Cerebellar cortex (tissue), 1 donor: ENCODE measurements at regions not wholly inside any gene's neighbourhood (a gene's known extent, or its start where the extent isn't known, plus 50 kb on each side); places are given as distances from the start of the nearest gene placed in this dataset.
"Not testable (repeated sequence)": the region's sequence is repeated elsewhere in the genome, so short reads cannot be mapped to it uniquely, and the experiment has no call there.

ENCODE experiments used
- DNase-seq: peaks from one replicate; pipeline ENCODE4 v3.0.0-alpha.2; 2015; ENCODE audit warnings: low spot score

DNA sequence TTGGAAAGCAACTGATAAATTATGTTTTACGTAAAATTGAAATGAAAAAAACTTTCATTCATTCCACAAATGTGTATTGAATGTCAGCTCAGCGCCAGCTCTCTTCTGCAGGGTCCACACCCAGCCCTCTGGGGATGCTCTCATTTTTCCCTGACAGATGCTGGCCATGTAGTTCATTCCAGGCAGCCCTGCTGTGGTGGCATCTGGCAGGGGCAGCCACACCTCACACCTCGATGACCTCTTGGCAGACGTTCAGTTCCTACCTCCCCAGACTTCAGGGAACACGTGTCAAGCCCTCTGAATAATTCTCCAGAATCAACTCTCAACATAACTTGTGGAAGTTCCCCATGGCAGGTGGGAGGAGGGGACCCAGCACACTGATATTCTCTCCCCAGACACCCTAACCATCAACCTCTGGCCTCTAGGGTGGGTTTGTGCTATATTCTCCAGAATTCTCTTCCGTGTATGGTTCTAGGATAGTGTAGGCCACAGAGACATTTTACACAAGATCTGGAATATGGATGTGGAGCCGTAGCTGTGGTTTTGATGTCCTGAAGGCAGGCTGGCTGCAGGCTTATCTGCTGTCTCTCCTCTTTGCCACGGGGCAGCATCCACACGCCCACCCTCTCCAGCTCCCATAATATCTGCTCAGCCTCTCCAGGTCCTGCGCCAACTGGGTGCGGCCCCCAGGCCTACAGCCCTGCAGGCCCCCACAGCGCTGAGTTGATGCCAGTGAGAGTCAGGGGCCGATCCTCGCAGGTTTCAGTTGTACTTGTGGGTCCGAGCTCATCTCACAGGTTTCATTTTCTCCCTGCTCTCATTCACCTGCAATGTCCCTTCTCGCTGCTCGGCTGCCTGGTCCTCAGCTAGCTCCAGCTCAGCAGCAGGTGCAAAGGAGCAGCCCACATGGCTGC lies 175.8 kb upstream of the ARID1B start:
- no peak for DNase-seq

DNA sequence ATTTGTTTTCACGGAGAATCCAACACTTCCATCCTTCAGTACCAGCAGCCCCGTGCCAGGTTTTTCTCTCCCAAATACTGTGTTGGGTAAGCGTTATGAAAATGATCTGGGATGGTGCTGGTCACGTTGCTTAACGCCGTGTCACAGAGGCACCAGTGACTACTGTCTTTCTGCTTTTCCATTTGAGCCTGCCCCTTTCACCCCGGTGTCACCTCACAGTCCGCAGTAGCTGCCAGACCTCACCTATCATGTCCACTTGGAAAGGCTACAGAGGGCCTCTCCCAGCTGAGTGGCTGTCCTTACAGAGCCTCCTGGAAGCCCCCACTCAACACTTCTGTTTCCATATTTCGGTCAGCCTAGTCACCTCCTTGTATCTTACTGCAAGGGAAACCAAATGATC lies 176.5 kb upstream of the ARID1B start:
- no peak for DNase-seq

DNA sequence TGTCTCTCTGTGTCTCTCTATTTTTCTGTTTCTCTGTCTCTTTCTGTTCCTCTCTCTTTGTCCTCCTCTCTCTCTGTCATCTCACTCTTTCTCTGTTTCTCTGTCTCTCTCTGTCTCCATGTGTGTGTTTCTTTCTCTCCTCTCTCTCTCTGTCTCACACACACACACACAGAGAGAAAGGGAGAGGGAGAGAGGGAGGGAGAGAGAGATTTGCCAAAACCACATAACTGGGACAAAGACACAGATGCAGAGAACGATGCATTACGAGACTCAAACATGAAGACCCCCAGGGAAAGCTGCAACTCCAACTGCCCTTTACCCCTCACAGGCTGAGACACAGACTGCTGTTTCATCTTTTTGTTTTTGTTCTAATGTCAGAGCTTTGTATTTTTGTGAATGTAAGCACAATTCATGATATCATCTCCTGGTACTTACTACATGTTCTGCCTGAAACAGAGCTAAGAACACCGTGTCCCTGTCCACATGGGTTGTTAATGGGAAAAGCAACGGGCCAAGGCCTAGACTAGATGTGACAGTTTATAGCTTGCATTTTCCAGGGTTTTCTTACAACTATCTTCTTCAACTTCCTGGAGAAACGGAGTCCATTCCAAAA lies 177.1 kb upstream of the ARID1B start:
- DNase-seq = peak; percentile 22

DNA sequence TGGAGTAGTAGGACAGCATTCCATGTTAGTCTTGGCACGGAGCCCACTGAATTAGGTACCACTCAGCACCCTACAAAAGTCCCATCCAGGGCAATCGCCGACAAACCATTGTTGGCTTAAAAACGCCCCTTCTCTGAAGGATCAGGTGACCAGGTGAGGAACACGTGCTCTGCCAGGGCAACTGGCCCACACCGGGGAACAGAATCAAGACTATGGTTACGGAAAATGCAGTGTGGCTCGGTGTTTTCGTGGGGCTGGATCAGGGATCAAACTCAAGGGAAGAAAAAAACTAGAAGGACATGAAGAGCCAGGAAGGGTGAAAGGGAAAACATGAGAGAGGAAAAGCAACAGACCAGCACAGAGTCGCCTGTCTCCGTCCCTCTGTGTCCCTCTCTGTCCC lies 177.8 kb upstream of the ARID1B start:
- no peak for DNase-seq

DNA sequence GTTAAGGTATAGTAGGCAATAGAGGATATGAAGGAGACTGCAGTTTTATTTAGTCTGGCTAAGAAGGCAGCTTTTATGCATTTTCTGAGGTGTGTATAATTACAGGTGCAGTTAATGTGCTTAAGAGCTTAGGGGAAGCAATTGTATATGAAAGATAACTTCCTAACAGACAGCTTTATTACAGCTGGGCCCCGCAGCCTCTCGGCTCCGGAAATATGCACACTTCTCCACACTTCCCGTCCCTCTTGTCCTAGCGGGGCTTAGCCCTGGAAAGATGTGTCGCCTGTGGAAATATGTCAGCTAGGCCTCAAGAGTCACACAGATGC lies 178.4 kb upstream of the ARID1B start:
- no peak for DNase-seq

DNA sequence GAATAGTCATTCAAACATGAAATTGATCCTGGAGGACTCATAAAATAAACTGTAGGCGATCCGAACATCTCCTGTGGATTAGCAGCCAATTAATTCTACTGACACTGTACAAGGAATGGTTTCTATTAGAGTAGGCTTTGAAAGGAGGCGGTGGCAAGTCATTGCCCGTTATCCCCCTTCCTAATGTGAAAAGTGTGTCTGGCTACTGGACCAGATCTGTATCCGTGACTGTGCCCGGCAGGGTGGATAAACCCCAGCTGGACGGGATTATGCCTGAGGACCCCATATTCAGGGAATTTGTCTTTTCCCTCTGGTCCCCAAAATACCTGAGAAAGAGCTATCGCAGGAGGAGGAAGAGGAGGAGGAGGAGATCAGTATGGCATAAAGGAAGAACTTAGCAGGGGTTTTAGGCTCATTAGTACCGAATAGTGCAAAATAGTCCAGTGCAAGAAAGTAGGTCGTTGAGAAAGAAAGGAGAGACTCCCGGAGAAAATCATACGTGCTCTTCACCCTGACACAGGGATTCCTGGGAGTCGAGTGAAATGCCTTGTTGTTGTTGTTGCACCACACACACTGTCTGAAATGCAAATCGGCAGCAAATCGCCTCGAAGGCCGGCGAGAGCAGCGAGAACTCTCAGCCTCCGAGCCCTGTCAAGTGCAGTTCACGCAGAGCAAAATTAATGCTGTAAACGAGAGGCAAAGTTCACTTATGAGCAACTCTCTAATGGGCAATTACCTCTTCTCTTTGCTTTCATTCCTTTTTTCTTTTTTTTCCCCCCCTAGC lies 178.9 kb upstream of the ARID1B start:
- DNase-seq = no peak

DNA sequence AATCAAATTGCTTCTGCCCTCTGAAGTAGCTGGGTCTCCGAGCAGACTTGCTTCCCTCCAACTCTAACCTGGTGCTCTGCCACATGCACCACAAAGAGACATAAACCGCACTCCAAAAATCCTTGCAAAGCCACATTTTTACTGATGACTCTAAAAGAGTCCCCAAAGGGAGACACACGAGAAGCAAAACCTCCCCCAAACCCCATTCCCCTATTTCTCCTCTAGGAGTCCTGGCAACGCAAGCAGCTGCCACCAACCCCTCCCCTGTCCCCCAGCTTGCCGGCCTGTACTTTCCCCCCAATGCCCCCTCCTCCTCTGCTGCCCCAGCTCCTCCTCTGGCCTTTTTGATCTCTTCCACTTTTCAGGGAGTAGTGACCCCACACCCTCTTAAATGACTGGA lies 180.1 kb upstream of the ARID1B start:
- no peak for DNase-seq

DNA sequence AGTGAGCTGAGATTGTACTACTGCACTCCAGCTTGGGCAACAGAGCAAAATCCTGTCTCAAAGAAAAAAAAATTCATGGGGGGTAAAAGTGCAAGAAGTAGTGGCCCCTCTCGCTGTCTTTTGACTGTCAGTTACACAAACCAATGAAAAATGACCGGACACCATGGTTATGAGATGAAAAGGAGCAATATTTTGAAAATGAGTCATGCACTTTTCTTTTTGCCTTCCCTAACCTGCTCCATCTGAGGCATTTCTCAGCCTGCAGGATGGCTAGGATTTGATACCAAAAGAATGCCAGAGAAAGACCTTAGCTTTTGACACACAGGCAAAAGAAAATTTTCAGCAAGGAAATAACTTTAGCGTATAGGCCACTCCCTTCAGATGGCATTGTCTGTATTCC lies 181.7 kb upstream of the ARID1B start:
- no peak for DNase-seq

DNA sequence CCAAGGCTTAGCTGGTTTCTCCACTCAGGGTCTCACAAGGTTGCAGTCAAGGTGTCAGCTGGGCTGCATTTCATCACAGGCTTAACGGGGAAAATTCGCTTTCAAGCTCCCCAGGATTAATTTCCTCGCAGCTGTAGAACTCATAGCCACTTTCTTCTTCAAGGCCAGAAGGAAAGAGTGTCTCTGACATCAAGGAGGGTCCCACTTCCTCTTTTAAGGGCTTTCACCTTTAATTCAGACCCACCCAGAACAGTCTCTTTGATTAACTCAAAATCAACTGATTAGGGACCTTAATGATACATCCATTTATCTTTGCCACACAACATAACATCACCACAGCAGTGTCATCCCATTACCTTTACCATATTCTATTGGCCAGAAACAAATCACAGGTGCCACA lies 183.3 kb upstream of the ARID1B start:
- DNase-seq = no peak

DNA sequence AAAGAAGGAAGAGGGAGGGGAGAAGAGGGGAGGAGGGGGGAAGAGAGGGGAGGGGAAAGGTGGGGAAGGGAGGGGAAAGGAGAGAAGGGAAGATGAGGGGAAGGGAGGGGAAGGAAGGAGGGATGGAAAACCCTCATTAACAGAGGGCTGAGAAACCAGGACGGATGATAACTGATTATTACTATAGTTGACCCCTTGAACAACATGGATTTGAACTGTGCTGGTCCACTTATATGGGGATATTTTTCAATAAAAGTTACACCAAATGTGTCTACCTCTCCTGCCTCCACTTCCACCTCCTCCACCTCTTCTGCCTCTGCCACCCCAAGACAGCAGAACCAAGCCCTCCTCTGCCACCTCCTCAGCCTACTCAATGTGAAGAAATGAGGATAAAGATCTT lies 184.1 kb upstream of the ARID1B start:
- no peak for DNase-seq

DNA sequence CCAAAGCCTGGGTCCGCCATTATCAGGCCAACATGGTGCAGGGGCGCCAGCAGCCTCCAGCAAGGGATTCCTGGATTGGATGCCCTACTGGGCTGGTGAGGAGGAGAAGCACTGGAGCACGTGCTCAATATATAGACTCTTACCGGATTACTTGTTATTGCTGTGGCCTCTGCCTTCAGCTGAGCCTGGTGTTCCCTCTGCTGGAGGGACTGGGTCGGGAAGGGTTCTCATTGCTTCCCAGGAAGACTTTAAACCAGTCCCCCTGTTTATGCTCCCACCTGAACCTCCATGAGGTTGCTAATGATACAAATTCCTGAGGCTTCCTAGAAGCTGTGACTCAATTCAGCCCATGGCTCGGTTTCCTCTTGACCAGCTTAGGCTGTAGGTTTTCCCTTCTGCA lies 186.7 kb upstream of the ARID1B start:
- no peak for DNase-seq

DNA sequence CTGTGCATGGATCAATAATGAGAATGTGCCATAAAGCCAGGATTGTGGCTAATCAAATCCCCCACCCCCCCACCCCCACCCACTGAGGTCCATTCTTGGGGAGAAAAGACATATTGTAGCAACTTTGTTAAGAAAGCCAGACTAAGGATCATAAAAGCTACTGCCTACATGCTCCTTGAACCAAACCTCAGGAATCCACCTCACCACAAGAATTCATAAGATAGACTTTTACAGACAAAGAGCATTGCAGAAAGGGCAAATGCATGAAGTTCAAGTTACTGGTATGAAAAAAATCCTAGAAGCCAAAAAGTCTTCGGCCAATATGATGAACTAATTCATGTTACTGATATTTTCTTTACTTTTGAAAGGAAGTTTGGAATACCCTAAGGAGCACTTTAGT lies 187.9 kb upstream of the ARID1B start:
- DNase-seq = no peak

DNA sequence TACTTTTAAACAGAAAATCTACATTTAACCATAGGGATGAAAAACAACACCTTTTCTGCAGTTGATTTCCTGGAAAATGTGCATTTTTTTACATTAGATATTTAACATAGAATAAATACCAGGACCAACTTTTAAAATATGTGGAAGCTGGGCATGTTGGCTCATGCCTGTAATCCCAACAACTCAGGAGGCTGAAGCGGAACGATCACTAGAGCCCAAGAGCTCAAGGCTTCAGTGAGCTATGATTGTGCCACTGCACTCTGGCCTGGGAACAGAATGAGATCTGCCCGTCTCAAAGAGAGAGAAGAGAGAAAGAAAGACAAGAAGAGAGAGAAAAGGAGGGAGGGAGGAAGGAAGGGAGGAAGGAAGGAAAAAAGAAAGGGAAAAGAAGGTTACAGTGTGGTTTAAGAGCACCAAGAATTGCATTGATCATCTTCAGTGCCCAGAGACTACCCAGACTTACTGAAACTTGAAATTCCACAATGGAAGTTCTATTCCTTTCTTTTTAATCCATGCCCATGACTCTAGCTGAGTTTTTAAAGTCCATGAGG lies 189.4 kb upstream of the ARID1B start:
- no peak for DNase-seq

DNA sequence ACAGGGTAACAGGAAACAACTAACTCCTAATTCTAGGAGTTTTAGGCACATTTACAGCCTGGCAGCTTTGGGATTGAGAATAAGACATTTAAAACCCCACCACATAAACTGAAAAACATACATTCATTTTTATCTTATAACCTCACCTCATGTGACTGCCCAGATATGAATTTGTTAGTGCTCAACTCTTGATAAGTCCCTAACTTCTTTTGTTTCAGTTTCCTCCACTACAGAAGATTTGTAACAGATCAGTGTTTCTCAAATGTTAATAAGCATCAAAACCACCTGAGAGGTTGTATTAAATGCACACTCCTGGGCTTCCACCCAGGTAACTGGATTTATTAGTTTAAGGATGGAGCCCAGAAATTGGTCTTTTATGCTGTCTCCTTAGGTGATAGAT lies 190.1 kb upstream of the ARID1B start:
- DNase-seq = no peak

DNA sequence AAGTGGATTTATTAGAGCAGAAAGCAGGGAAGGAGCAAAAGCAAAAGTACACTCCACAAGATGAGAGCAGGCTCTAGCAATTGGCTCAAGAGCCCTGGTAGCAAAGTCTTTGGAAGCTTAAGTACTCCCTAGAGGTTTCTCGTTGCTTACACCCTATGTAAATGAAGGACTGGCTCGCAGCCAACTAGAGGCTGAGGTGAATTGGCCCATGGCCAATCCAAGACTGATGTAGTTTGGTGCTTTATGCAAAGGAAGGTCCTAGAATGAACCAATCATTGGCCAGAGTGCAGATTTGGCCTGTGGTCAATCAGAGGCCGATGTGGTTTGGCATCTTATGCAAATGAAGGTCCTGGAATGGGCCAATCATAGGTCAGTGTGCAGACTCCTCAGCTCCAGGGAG lies 191.3 kb upstream of the ARID1B start:
- no peak for DNase-seq

DNA sequence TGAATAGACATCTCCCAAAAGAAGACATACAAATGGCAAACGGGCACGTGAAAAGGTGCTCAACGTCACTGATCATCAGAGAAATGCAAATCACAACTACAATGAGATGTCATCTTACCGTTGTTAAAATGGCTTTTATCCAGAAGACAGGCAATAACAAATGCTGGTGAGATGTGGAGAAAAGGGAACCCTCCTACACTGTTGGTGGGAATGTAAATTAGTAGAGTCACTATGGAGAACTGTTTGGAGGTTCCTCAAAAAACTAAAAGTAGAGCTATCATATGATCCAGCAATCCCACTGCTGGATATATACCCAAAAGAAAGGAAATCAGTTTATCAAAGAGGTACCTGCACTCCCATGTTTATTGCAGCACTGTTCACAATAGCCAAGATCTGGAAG lies 193.1 kb upstream of the ARID1B start:
- not testable (repeated sequence) for DNase-seq

DNA sequence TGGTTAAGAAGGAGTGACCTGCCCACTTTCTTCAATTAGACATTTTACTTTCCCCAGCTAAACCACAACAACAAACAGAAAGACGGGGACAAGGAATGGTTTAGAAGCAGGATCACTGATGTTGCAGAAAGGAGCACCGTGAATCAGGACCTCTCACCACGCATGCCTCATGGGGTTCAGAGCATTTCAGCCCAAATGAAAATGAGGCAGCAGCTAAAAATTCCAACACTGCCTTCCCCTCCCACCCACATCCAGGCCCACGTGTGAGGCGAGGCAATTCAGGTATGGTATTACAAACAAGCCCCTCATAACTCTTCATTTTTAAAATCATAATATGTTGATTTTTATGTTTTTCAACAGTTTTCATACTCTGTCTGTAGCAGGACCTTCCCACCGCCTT lies 194.1 kb upstream of the ARID1B start:
- no peak for DNase-seq

DNA sequence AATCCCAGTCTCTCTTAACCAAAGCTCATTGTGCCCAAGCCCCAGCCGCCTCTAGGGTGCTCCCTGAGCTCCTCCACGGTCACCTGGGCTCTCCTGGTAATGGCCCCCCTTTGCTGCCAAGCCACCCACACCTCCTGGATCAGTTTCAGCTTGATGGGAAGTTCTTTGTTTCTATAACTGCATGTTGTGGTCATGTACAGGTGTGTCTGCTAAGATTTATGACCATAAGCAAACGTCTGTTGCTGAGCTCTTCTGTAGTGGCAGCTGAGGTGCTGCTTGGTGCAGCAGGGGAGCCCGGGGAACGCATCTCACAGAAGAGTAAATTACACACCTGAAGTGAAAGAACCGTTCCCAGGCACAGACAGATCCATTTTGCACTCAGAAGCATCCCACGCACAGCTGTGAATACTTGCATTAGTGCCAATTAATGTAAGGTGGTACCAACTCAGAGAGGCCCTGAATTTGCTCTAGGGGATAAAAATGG lies 194.6 kb upstream of the ARID1B start:
- DNase-seq = no peak

DNA sequence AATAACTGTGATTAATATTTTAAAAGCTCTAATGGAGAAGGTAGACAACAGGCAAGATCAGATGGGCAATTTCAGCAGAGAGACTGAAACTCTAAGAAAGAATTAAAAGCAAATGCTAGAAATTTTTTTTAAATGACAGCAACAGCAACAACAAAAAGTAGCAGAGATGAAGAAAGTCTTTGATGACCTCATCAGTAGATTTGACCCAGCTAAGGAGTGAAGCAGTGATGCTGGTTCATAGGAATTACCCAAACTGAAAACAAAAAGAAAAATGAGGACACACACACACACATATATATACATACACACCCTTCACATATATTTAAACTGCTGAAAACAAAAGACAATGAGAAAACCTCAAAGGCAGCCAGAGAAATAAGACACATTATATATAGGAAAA lies 197.6 kb upstream of the ARID1B start:
- DNase-seq = no peak

DNA sequence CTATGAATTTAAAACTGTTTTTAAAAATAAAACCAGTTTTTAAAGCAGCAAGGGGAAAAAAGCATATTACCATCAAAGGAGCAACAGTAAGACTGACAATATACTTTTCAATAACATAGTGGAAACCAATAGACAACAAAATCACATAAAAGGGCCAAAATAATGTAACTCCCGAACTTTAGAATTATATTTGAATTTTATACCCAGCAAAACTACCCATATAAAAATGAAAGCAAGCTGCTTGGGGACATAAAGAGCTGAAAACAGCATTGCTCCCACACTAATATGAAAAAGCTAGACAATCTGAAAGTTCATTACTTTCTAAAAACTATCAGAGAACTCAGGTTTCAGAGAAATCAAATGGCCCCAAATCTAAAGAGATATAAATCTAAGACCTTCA lies 199.4 kb upstream of the ARID1B start:
- DNase-seq = no peak

DNA sequence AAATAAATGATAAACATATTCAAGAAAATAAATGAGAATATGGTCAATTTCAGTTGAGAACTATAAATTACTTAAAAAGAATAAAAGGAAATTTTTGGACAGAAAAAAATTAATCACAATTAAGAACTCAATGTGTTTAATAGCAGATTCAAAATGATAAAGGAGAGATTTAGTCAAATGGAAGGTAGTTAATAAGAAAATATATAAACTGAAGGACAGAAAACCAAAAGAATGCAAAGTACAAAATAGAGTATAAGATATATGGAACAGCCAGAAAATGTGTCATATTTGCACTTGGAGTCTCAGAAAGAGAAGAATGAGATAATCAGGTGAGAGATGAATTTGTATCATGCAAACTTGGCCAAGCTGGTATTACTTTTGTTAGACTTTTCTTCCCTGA lies 201.8 kb upstream of the ARID1B start:
- DNase-seq = no peak

DNA sequence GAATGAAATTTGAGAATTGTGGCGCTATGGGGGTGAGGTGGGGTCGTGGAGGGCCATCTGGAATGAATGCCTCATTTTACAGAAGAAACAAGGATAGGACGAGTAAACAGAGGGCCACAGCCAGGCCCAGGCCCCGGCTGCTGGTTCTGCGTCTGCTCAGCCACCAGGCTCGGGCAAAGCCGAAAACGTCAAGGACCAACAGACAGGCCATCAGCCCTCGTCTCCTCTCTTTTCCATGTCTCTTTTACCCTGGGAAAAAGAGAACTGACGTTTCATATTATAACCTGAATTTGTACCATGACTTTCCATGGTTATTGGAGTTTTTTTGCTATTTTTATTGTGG lies 212.4 kb upstream of the ARID1B start:
- no peak for DNase-seq
